HG03521 (cell line): ENCODE measurements at regions not wholly inside any gene's neighbourhood (a gene's known extent, or its start where the extent isn't known, plus 50 kb on each side); places are given as distances from the start of the nearest gene placed in this dataset.
"Not testable (repeated sequence)": the region's sequence is repeated elsewhere in the genome, so short reads cannot be mapped to it uniquely, and the experiment has no call there.

Source experiments
- ATAC-seq: cut with Tn5 transposase; IDR thresholded peaks from one replicate; pipeline ENCODE4 v1.9.1; 2021; ENCODE audit warnings: mild to moderate bottlenecking, moderate library complexity; ENCODE audit not compliant: unreplicated experiment

GRCh38 chr3:154684440-154684839 lies 254.4 kb upstream of the GPR149 start:
- ATAC-seq = no peak

- ATAC-seq = no peak
Observed at GRCh38 chr3:154684021-154684420, 254.0 kb upstream of the GPR149 start.

GRCh38 chr3:154678041-154678654 lies 248.2 kb upstream of the GPR149 start:
- no peak for ATAC-seq

DNA sequence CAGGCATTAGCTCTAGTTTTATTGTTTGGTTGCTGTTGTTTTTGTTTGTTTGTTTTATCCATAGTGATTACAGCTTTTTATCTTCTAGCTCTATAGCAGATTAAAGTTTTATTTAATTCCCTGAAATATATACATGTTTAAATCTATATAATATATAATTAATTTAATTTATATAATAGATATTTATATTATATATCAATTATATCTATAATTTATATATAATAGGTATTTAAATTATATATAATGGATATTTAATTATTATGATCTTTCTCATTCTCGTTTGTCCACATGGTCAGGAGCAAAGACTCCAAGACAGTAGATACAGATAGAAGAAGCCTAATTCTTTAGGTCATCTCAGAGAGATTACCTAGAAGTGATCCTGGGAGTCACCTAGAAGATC lies 238.8 kb upstream of the GPR149 start:
- ATAC-seq = no peak

GRCh38 chr3:154668187-154668586 lies 238.2 kb upstream of the GPR149 start:
- no peak for ATAC-seq

DNA sequence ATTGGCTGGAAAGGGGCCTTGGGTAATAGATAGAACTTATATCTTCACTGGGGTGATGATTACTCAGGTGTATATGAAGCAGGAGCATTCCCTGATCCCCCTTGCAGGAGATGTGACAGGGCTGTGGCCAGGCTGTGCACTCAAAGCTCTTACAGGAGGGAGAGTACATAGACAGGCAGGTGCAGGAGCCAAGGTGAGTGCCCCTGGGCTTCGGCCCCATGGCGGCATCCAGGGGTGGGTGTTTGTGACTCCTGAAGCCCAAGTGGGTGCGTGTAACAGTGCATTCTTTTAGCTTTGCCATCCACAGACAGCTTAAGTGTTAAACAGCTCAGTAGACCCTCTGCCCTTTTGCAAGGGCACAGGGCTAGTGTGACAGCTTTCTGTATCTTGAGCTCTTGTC lies 236.6 kb upstream of the GPR149 start:
- no peak for ATAC-seq

DNA sequence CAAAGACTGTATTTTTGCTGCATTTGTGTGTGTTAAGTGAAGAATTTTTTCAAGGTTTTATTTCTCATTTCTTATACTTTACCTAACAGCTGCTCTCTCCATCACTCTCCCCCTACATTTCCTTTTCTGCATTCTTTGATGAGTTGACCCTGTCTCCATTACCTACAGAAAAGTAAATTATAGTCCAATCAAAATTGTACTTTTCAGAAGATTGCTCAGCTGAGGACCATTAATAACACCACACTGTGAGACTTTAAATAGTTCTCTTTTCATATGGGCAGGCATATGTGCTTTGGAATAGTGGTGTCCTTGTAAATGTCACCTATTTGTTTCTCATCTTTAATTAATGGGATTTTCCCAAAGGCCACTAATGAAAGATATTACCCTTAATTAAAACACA lies 234.7 kb upstream of the GPR149 start:
- ATAC-seq = no peak

DNA sequence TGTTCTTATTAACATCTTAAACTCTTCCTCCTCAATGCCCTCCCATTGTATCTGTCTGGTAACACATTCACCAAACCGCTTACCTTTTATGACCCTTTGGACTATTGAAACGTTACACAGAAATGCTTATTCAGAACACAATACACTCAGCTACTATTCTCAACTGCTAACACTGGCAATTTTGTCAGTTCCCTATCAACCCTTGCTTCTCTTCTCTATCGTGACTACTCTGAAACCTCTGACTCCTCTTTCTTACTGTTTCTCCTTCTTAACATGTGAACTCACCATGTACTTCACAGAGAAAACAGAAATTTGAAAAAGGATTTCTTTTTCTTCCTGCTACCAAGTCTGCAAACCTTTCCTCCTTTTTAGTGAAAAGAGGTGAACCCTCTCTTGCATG lies 232.9 kb upstream of the GPR149 start:
- ATAC-seq = no peak

DNA sequence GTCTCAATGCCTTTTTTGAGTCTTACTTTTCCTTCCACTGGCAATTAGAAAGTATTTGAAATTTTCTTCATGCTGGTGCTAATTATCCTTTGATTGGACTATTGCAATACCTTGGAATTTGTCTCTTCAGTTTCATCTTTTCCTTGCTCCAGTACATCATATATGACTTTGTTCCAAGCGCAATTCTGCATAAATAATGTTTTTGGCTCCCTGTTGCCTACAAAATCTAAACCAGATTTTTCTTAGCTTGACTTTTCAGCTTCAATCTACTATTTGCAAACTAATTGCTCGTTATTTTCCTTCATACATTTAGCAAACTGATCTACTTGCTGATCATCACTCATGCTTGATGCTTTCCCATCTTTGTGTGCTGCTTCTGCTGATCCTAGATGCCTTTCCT lies 230.8 kb upstream of the GPR149 start:
- no peak for ATAC-seq

DNA sequence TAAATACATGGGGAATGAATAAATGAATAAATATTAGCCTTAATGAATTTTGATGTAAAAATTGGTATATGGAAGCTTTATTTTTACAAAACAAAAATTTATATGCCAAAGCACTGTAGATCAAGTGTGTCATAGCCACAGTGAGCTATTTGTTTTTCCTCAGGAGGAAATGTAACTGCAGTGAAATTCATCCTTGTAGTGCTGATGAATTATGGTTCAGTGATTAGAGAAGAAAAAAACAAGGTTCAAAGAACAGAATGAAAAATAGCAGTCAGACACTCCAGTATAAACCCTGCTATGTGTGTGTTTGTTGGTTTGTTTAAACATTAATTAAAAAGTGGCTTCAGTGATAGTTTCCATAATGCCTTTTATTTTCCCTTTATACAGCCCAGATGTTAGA lies 228.0 kb upstream of the GPR149 start:
- ATAC-seq = no peak

DNA sequence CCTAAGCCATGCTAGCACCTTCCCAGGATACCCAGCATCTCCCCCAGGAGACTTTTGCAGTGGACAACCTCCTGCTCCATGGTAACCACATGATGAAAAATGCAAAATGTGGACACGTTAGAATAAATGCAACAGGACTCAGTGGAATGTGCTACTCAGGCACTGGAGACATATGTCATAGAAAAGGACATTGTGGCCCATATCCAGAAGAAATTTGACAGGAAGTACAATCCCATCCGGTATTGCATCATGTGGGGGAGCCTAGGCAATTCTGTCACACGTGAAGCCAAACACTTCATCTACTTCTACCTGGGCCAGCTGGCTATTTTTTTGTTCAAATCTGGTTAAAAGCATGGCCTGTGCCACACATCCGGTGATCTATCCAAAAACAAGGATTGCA lies 227.2 kb upstream of the GPR149 start:
- ATAC-seq = no peak

GRCh38 chr3:154656486-154656885 lies 226.5 kb upstream of the GPR149 start:
- ATAC-seq = no peak

DNA sequence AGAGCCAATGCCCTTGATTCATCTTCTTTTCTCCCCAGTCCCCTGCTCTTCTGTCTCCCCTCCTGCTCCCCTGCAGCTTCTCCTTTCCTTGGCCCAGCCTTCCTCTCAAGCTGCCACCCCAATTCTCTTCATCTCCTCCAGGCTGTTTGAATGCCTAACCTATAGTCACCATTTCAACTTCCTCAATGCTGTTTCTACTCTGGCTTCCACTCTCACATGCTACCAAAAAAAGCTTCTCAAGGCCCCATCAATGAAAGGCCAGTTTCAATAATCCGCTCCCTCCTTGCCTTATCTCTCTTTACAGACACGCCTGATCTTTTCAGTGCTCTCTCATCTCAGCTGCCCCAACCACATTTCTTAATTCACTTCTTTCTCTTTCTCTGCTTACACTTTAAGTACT lies 212.2 kb upstream of the GPR149 start:
- ATAC-seq = no peak

DNA sequence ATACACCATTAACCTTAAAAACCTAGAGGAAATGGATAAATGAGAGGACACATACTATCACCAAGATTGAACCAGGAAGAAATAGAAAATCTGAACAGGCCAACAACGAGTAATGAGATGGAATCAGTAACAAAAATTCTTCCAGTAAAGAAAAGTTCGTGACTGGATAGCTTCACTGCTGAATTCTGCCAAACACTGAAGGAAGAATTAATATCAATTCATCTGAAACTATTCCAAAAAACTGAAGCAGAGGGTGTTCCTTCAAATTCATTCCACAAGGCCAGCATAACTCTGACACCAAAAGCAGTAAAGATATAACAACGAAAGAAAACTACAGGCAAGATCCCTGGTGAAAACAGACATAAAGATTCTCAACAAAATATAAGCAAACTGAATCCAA lies 195.8 kb upstream of the GPR149 start:
- ATAC-seq = no peak

- ATAC-seq = not testable (repeated sequence)
Observed at GRCh38 chr3:154619621-154620020, 189.6 kb upstream of the GPR149 start.

GRCh38 chr3:154616298-154616697 lies 186.3 kb upstream of the GPR149 start:
- no peak for ATAC-seq

DNA sequence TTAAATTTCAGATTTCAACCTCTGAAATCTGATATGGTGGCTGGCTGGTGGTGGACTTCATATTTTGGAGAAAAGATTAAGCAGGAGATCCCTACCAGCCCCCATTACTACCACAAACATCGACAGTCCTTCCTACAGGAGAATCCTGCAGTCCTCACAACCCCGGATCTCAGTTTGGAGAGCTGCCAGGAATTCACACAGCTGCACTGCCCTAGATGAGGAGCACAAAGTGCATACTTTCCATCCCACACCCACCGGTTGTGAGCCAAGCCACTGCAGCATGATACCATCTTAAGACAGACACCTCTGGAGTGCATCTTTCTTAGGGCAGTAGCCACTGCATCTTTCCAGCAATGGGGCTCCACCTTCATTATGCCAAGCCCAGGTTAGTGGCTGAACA lies 185.5 kb upstream of the GPR149 start:
- no peak for ATAC-seq

DNA sequence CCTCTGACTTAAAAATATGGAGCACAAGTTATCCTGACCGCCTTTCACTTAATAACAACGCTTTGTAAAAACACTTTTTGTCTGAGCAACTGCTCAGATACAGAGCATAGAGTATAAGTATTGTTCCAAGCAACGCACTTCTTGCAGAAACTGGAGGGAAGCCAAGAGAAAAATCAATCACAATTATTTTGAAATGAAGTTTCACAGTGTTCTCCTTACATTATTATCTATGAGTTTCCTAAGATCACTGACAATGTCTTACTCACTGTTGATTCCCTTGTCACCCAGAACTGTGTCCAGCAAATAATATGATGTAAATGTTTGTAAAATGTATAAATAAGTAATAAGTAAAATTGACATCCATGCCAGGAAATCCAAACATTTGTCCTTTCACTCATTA lies 184.6 kb upstream of the GPR149 start:
- no peak for ATAC-seq

DNA sequence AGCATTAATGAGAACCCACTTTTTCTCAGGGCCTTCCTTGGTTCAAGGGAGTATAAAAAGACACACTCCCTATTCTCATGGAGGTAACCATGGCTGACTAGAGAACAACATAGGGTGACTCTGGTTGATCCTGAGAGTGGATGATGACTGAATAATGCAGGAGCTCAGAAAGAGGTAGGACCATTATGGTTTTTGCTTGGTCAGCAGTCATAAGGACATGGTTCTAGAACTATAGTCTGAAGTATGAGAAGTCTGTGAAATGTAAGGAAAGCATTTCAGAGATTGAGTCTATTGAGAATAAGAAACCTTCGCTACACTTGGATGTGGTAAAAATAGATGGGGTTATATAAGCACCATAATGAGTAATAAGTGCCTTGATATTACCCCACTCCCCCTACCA lies 184.1 kb upstream of the GPR149 start:
- no peak for ATAC-seq

DNA sequence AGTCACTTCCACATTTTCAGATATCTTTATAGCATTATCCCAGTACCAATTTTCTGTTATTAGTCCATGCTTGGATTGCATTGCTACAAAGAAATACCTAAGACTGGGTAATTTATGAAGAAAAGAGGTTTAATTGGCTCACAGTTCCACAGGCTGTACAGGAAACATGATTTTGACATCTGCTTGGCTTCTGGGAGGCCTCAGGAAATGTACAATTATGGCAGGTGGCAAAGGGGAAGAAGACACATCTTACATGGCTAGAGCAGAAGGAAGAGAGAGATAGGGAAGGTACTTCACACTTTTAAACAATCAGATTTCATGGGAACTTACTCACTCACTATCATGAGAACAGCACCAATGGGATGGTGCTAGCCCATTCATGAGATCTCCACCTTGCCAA lies 172.3 kb upstream of the GPR149 start:
- ATAC-seq = no peak

- ATAC-seq = no peak
Observed at GRCh38 chr3:154598166-154598565, 168.2 kb upstream of the GPR149 start.

DNA sequence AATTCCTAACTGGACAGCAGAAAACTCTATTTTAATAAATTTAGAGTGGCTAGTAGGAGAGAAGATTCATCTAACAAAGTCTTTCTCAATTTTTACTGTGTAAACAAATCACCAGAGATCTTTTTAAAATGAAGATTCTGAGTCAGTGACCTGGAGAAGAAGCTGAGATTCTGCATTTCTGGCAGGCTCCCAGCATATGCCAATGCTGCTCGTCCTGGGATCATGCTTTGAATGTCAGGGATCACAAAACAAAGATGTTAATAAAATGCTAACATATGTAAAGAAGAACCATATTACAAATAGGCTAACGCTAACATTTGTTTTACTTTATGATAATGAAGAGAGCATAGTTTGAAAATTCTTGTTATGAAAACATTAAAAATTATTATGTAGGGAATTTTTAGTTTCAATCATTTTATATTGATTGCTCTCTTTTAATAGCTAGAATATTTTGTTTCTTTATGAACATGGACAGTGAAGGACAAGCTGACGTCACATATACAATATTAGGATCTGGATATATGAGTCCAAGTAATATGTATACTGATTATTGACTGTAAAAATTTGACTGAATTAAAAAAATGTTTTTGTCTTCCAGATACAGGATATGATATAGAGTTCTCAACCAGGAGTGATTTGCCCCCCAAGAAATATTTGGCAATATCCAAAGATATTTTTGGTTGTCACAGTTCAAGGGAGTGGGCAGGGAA lies 160.8 kb upstream of the GPR149 start:
- no peak for ATAC-seq

- no peak for ATAC-seq
Observed at GRCh38 chr3:154588831-154589230, 158.8 kb upstream of the GPR149 start.
